ENCODE measurements at regions not wholly inside any gene's neighbourhood (a gene's known extent, or its start where the extent isn't known, plus 50 kb on each side); places are given as distances from the start of the nearest gene placed in this dataset.

DNA sequence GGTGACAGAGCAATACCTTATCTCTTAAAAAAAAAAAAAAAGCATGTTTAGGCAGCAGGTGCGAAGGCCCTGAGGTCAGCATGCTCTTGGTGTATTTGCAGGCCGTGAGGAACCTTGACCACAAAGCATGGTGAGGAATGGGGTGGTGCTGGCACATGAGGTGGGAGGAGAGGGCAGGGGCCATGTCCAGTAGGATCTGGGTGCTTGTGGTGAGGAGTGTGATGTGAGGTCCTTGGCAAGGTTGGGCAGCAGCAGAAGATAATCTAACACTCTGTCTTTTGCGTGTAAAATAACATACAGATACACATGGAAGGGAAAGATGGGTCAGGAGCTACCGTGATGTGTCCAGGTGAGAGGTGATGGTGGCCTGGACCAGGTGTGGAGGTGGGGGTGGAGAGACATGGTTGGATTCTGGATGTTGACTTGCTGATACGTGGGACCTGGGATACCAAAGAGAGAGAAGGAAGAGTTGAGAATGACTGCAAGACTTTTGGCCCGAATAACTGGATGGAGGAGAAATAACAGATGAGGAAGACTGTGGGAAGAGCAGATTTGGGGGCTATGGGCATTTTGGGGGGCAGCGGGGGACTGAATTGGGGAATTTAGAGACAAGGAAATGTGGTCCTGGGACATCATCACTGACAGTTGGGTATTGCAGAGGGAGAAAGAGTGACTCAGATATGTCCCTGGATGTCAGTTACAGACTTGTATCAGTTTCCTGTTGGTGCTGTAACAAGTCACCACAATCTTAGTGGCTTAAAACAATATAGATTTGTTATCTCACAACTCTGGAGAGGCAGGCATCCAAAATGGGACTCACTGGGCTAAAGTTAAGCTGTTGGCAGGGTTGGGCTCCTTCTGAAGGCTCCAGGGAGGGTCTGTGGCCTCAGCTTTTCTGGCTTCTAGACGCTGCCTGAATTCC lies 274.9 kb downstream of the HAPSTR1 start:
- TF ChIP-seq, protein P1, sequence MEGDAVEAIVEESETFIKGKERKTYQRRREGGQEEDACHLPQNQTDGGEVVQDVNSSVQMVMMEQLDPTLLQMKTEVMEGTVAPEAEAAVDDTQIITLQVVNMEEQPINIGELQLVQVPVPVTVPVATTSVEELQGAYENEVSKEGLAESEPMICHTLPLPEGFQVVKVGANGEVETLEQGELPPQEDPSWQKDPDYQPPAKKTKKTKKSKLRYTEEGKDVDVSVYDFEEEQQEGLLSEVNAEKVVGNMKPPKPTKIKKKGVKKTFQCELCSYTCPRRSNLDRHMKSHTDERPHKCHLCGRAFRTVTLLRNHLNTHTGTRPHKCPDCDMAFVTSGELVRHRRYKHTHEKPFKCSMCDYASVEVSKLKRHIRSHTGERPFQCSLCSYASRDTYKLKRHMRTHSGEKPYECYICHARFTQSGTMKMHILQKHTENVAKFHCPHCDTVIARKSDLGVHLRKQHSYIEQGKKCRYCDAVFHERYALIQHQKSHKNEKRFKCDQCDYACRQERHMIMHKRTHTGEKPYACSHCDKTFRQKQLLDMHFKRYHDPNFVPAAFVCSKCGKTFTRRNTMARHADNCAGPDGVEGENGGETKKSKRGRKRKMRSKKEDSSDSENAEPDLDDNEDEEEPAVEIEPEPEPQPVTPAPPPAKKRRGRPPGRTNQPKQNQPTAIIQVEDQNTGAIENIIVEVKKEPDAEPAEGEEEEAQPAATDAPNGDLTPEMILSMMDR (IDR thresholded peaks at IDR 0.05; ENCODE audit: extremely low read depth in 1 of 2, insufficient read depth in 1 of 2, low read depth in 1 of 2, low read length in 2 of 2) = no peak
- TF ChIP-seq, protein P2, sequence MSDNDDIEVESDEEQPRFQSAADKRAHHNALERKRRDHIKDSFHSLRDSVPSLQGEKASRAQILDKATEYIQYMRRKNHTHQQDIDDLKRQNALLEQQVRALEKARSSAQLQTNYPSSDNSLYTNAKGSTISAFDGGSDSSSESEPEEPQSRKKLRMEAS (IDR thresholded peaks at IDR 0.05; ENCODE audit: insufficient read depth, insufficient read length) = no peak
- no peak for TF ChIP-seq JUN (IDR thresholded peaks at IDR 0.05; ENCODE audit: borderline replicate concordance, insufficient read depth, insufficient read length, low read depth)
